B cell (primary cell): ENCODE measurements at regions not wholly inside any gene's neighbourhood (a gene's known extent, or its start where the extent isn't known, plus 50 kb on each side); places are given as distances from the start of the nearest gene placed in this dataset.

Source experiments
- EZH2 ChIP-seq: IDR thresholded peaks from 2 replicates; pipeline ENCODE4 v1.6.1; 2012; ENCODE audit warnings: borderline replicate concordance, low read depth, mild to moderate bottlenecking, moderate library complexity, low read length; ENCODE audit not compliant: insufficient read depth, poor library complexity, severe bottlenecking
- TF ChIP-seq, protein P1 (sequence below): fragments of 200-600 bp; IDR thresholded peaks from one replicate; pipeline ENCODE4 v1.8.0; 2022; ENCODE audit warnings: antibody characterized with exemption, mild to moderate bottlenecking

- TF ChIP-seq, protein P1, sequence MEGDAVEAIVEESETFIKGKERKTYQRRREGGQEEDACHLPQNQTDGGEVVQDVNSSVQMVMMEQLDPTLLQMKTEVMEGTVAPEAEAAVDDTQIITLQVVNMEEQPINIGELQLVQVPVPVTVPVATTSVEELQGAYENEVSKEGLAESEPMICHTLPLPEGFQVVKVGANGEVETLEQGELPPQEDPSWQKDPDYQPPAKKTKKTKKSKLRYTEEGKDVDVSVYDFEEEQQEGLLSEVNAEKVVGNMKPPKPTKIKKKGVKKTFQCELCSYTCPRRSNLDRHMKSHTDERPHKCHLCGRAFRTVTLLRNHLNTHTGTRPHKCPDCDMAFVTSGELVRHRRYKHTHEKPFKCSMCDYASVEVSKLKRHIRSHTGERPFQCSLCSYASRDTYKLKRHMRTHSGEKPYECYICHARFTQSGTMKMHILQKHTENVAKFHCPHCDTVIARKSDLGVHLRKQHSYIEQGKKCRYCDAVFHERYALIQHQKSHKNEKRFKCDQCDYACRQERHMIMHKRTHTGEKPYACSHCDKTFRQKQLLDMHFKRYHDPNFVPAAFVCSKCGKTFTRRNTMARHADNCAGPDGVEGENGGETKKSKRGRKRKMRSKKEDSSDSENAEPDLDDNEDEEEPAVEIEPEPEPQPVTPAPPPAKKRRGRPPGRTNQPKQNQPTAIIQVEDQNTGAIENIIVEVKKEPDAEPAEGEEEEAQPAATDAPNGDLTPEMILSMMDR: no peak
- TF ChIP-seq EZH2: no peak
These were observed 192.6 kb upstream of the SERP2 start for GRCh38 chr13:44180876-44181536.
